T-helper 2 cell treated with Interferon-gamma antibody and Interleukin-4, amounts not matched to agents 5 μg/mL and 100 μg/mL, for 36 hours (primary cell): ENCODE measurements at regions not wholly inside any gene's neighbourhood (a gene's known extent, or its start where the extent isn't known, plus 50 kb on each side); places are given as distances from the start of the nearest gene placed in this dataset.

ENCODE experiments used
- DNase-seq: peaks from one replicate; pipeline ENCODE4 v3.0.0; 2021; ENCODE audit warnings: low spot score
- H3K27ac Mint-ChIP-seq: one replicate; pipeline ENCODE4 v1.8.0; 2021; ENCODE audit warnings: mild to moderate bottlenecking, mixed read lengths
- H3K27me3 Mint-ChIP-seq: one replicate; pipeline ENCODE4 v1.8.0; 2021; ENCODE audit warnings: low read depth, mixed read lengths
- H3K36me3 Mint-ChIP-seq: one replicate; pipeline ENCODE4 v1.8.0; 2021; ENCODE audit warnings: low read depth, mixed read lengths
- H3K4me1 Mint-ChIP-seq: one replicate; pipeline ENCODE4 v1.8.0; 2021; ENCODE audit warnings: low read depth, mixed read lengths
- H3K4me3 Mint-ChIP-seq: one replicate; pipeline ENCODE4 v1.8.0; 2022; ENCODE audit warnings: mild to moderate bottlenecking, moderate library complexity, mixed read lengths
- H3K9me3 Mint-ChIP-seq: one replicate; pipeline ENCODE4 v1.8.0; 2021; ENCODE audit warnings: mixed read lengths

GRCh38 chrX:79300856-79301255 is 66.3 kb downstream of the ITM2A start:
- no peaks in the 10 kb centered on the region for H3K36me3 Mint-ChIP-seq
- H3K9me3 Mint-ChIP-seq, result no peaks in the 10 kb centered on the region
- H3K27ac Mint-ChIP-seq, result no peak overlapping the region
- no peaks in the 10 kb centered on the region for H3K4me1 Mint-ChIP-seq
- DNase-seq, result no peak
- H3K27me3 Mint-ChIP-seq, result no peaks in the 10 kb centered on the region
- no peak overlapping the region for H3K4me3 Mint-ChIP-seq

DNA sequence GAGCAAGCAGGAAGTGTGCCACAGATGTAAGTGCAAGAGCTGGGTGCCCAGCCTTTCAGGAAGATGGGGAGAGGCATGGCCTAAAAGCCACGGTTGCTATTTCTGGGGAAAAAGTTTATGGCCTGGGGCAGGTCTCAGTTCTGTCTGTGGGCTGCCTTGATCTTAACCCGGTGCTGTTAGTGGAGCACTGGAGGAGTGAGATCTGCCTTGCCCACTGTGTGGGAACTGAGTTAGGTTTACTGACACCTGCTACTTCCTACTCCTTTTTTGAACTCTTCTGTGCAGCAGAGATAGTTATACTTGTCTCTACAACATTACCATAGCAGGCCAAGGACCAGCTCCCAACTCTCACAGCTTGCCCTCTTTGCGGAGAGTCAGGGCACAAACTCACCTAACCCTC is 76.5 kb downstream of the ITM2A start:
- H3K4me3 Mint-ChIP-seq, result no peak overlapping the region
- DNase-seq, result no peak
- H3K27me3 Mint-ChIP-seq, result no peaks in the 10 kb centered on the region
- H3K27ac Mint-ChIP-seq, result no peak overlapping the region
- no peaks in the 10 kb centered on the region for H3K36me3 Mint-ChIP-seq
- H3K9me3 Mint-ChIP-seq, result peaks cover 4% of the 10 kb centered on the region
- peaks cover 27% of the 10 kb centered on the region for H3K4me1 Mint-ChIP-seq

DNA sequence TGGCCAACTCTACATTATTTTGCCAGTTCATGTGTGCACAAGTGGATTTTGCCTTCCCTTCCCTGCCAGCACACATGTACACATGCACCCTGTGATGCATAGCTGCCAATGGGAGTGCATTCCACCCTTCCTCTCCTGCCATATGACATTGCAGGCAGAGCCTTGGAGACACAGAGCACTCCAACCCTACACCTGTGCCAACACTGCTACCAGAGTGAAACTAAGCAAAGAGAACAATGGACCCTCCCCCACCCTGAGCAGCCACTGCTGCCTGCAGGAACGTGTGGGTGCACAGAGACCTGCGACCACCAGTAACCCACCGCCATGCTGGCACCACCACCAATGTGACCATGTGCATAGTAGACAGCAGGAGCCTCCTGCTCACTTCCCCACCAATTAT is 78.4 kb downstream of the ITM2A start:
- H3K9me3 Mint-ChIP-seq, result no peaks in the 10 kb centered on the region
- H3K27me3 Mint-ChIP-seq, result no peaks in the 10 kb centered on the region
- no peak overlapping the region for H3K27ac Mint-ChIP-seq

DNA sequence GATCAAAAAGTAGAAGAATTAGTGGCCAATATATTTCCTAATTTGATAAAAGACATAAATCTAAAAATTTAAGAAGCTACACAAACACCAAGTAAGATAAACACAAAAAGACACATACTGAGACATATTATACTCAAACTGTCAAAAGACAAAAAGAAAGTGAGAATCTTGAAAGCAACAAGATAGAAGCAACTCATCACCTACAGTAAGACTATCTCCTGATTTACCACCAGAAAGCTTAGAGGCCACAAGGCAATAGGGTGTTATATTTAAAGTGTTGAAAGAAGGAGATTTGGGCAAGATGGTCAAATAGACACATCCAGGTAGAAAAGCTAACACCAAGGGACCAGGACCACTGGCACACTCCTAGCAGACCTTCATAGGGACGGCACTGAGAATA is 79.4 kb downstream of the ITM2A start:
- H3K36me3 Mint-ChIP-seq, result no peaks in the 10 kb centered on the region
- H3K4me3 Mint-ChIP-seq, result peak overlapping the region; percentile 73
- peak overlapping the region; percentile 80 for H3K27ac Mint-ChIP-seq

More for the DNA sequence above, 78.4 kb downstream of the ITM2A start:
- peaks cover 27% of the 10 kb centered on the region for H3K4me1 Mint-ChIP-seq
- DNase-seq, result no peak
- H3K4me3 Mint-ChIP-seq, result no peak overlapping the region
- no peaks in the 10 kb centered on the region for H3K36me3 Mint-ChIP-seq

DNA sequence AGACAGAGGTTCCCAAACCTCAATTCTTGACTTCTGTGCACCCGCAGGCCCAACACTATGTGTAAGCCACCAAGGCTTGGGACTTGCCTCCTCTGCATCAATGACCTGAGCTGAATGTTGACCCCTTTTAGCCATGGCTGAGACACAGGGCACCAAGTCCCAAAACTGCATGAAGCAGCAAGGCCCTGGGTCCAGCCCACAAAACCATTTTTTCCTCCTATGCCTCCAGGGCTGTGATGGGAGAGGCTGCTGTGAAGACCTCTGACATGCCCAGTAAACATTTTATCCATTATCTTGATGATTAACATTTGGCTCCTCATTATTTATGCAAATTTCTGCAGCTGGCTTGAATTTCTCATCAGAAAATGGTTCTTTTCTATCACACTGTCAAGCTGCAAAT is 85.4 kb downstream of the ITM2A start:
- DNase-seq, result no peak
- H3K4me3 Mint-ChIP-seq, result no peak overlapping the region
- no peak overlapping the region for H3K27ac Mint-ChIP-seq
- H3K4me1 Mint-ChIP-seq, result peaks cover 6% of the 10 kb centered on the region
- peaks cover 13% of the 10 kb centered on the region for H3K36me3 Mint-ChIP-seq
- no peaks in the 10 kb centered on the region for H3K27me3 Mint-ChIP-seq
- peaks cover 26% of the 10 kb centered on the region for H3K9me3 Mint-ChIP-seq

More for the DNA sequence above, 79.4 kb downstream of the ITM2A start:
- Mint-ChIP-seq H3K27me3 (no peaks in the 10 kb centered on the region), H3K4me1 (peaks cover 27% of the 10 kb centered on the region), H3K9me3 (no peaks in the 10 kb centered on the region)
- no peak for DNase-seq

- H3K36me3 Mint-ChIP-seq, result no peaks in the 10 kb centered on the region
- H3K9me3 Mint-ChIP-seq, result no peaks in the 10 kb centered on the region
- no peaks in the 10 kb centered on the region for H3K27me3 Mint-ChIP-seq
- no peak overlapping the region for H3K27ac Mint-ChIP-seq
- peak; percentile 62 for DNase-seq
- H3K4me1 Mint-ChIP-seq, result peaks cover 21% of the 10 kb centered on the region
- H3K4me3 Mint-ChIP-seq, result no peak overlapping the region
These were observed 96.7 kb downstream of the ITM2A start for GRCh38 chrX:79270401-79270800.

DNA sequence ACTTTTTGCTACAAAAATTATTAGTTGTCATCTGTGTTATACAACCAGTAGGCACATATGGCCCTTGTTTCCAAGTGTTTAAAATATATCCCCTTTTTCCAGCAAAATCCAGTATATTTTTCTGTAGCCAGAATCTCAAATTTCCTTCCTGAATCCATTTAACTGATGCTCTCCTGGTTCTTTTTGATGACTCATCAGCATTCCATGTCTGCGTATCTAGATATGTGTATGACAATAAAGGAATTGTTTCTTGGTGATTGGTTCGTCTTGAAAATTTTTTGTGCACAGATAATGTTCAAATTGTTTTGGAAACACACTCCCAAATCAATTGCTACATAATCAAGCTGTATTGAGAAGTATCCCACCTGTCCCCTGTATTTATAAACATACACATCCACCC is 98.3 kb downstream of the ITM2A start:
- no peak for DNase-seq
- no peak overlapping the region for H3K4me3 Mint-ChIP-seq
- H3K36me3 Mint-ChIP-seq, result no peaks in the 10 kb centered on the region
- peaks cover 22% of the 10 kb centered on the region for H3K4me1 Mint-ChIP-seq
- no peaks in the 10 kb centered on the region for H3K27me3 Mint-ChIP-seq
- H3K9me3 Mint-ChIP-seq, result no peaks in the 10 kb centered on the region
- H3K27ac Mint-ChIP-seq, result no peak overlapping the region

DNA sequence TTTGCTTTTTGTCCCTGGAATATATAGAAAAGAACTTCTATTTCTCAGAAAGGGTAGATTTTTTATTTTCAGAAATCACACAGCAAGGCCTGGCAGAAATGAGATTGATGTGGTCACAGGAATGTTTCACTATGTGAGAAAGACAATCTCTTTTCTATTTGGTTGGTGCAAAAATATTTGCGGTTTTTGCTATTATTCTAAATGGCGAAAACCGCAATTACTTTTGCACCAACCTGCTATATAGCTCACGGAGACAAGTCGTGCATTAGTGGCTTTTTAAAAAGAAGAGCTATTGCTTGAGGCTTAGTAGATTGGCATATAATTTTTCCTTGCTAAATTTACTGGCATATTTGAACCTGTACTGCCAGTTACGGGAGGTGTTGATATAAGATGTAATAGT is 100.4 kb downstream of the ITM2A start:
- H3K4me3 Mint-ChIP-seq, result no peak overlapping the region

GRCh38 chrX:79263550-79263949 is 103.6 kb downstream of the ITM2A start:
- Mint-ChIP-seq H3K27me3 (no peaks in the 10 kb centered on the region), H3K4me1 (peaks cover 53% of the 10 kb centered on the region), H3K9me3 (no peaks in the 10 kb centered on the region), H3K36me3 (no peaks in the 10 kb centered on the region), H3K4me3 (peak overlapping the region; percentile 41), H3K27ac (peak overlapping the region; percentile 61)
- no peak for DNase-seq

More for the DNA sequence above, 100.4 kb downstream of the ITM2A start:
- H3K27ac Mint-ChIP-seq, result peak overlapping the region; percentile 5
- no peaks in the 10 kb centered on the region for H3K9me3 Mint-ChIP-seq
- peaks cover 36% of the 10 kb centered on the region for H3K4me1 Mint-ChIP-seq
- no peak for DNase-seq
- H3K36me3 Mint-ChIP-seq, result no peaks in the 10 kb centered on the region
- no peaks in the 10 kb centered on the region for H3K27me3 Mint-ChIP-seq

GRCh38 chrX:79259073-79259689 is 108.0 kb downstream of the ITM2A start:
- H3K27me3 Mint-ChIP-seq, result no peaks in the 10 kb centered on the region
- peak overlapping the region; percentile 78 for H3K4me3 Mint-ChIP-seq
- DNase-seq, result peak; percentile 75
- H3K4me1 Mint-ChIP-seq, result peaks cover 59% of the 10 kb centered on the region
- H3K27ac Mint-ChIP-seq, result peak overlapping the region; percentile 92
- peaks cover 21% of the 10 kb centered on the region for H3K36me3 Mint-ChIP-seq
- peaks cover 11% of the 10 kb centered on the region for H3K9me3 Mint-ChIP-seq

DNA sequence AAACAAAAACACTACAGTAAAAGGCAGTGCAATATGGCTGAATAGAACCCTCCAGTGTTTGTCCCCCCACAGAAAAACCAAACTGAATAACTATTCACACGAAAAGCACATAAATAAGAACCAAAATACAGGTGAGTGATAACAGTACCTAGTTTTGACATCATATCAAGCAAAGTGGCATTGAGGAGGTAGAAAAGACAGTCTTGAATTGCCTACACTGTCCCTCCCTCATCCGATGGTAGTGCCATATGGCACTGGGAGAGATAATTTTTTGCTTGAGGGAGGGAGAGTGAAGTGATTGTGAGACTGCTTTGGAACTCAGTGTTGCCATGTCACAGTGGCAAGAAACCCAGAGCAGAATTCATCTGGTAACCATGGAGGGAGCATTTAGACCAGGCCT is 99.2 kb downstream of the GPR174 start:
- Mint-ChIP-seq H3K4me1 (peaks cover 7% of the 10 kb centered on the region), H3K27me3 (no peaks in the 10 kb centered on the region), H3K27ac (no peak overlapping the region)

GRCh38 chrX:79235899-79236298 is 91.4 kb downstream of the GPR174 start:
- Mint-ChIP-seq H3K9me3 (peaks cover 18% of the 10 kb centered on the region), H3K27me3 (no peaks in the 10 kb centered on the region), H3K36me3 (peaks cover 52% of the 10 kb centered on the region), H3K4me3 (no peak overlapping the region), H3K27ac (no peak overlapping the region), H3K4me1 (peaks cover 4% of the 10 kb centered on the region)
- DNase-seq, result no peak

More for the DNA sequence above, 99.2 kb downstream of the GPR174 start:
- Mint-ChIP-seq H3K4me3 (no peak overlapping the region), H3K9me3 (peaks cover 17% of the 10 kb centered on the region), H3K36me3 (peaks cover 44% of the 10 kb centered on the region)
- no peak for DNase-seq

- Mint-ChIP-seq H3K4me1 (peaks cover 4% of the 10 kb centered on the region), H3K27ac (no peak overlapping the region), H3K9me3 (peaks cover 16% of the 10 kb centered on the region), H3K27me3 (no peaks in the 10 kb centered on the region), H3K4me3 (peak overlapping the region; percentile 39), H3K36me3 (peaks cover 35% of the 10 kb centered on the region)
- DNase-seq, result no peak
These were observed 87.2 kb downstream of the GPR174 start for GRCh38 chrX:79231662-79232061.
